ENCODE measurements at regions not wholly inside any gene's neighbourhood (a gene's known extent, or its start where the extent isn't known, plus 50 kb on each side); places are given as distances from the start of the nearest gene placed in this dataset.

DNA sequence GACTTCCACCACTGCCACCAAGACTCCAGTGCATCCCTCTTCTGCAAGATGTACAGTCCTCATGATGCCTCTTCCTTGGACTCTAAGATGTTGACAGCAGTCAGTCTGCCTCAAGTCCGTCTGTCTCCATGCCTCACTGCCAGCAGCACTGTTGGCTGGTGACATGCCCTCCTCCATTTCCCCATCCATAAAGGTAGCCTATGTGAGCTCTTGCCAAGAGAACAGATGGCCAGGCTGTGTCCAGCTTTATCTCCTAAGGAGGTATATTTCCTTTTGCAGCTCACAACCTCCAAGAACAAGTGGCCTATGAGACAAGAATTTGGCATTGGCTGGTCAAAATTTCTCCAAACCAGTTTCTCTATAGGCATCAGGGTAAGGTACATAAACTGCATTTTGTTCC, 149.3 kb upstream of the HNRNPA3 start:
- no peak for DNase-seq (ENCODE audit: low read depth)

DNA sequence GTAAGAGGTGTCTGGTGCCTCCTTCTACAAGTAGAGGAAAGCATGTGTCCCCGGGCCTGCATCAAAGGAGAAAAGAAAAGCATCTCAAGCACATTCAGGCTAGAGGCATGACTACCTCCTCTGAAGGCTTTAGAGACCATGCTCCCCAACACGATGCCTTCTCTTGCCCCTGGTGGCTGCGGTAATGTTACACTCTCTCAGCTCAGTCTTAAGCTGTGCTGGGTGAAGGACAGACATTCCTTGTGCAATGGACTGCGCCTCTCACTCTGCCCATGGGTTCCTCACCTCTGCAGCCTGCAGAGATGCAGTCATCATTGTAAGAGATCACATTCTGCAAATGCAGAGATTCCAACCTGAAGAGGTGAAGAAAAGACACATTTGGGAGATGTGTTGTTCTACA, 148.2 kb upstream of the HNRNPA3 start:
- no peak for DNase-seq (ENCODE audit: low read depth)

DNA sequence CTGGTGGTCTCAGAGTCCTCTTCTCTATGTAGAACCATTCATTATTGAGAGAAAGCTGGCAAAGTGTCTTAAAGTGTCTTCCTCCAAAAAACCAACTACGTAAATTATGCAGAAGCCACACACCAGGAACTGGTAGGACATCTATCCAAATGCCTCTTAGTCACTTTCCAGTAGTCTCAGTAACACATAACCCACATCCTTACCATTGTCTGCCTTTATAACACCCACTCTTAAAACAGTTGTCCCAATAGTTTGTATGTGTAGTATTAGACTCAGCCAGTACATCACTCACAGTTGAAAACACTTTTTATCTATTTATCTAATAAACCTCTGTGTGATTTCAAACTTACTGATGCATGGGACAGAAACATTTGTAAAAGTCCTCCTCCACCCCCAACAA, 143.6 kb upstream of the HNRNPA3 start:
- DNase-seq (ENCODE audit: low read depth), result no peak

- no peak for DNase-seq (ENCODE audit: low read depth)
Measured at GRCh38 chr2:177072090-177072489, 140.5 kb upstream of the HNRNPA3 start.

GRCh38 chr2:177073611-177074010, 139.0 kb upstream of the HNRNPA3 start:
- no peak for DNase-seq (ENCODE audit: low read depth)

GRCh38 chr2:177074099-177074710, 138.4 kb upstream of the HNRNPA3 start:
- no peak for DNase-seq (ENCODE audit: low read depth)

DNA sequence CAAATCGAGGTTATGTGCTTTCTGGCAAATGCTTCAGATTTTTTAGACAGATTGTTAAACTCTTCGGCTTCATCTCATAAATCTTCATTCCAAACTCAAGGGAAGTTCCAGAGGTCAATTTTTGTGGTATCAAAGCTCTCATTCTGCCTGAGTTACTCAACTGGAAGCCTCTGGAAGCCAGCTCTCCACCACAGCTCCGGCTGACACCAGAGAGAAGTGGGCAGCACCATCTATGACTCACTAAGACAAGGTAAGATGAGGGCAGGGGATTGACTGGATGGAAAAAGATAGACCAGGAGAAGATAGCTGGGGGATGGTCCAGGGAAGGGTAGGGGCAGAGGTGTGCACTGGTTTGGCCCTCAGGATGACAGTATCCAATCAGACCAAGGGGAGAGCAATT, 137.3 kb upstream of the HNRNPA3 start:
- no peak for DNase-seq (ENCODE audit: low read depth)

DNA sequence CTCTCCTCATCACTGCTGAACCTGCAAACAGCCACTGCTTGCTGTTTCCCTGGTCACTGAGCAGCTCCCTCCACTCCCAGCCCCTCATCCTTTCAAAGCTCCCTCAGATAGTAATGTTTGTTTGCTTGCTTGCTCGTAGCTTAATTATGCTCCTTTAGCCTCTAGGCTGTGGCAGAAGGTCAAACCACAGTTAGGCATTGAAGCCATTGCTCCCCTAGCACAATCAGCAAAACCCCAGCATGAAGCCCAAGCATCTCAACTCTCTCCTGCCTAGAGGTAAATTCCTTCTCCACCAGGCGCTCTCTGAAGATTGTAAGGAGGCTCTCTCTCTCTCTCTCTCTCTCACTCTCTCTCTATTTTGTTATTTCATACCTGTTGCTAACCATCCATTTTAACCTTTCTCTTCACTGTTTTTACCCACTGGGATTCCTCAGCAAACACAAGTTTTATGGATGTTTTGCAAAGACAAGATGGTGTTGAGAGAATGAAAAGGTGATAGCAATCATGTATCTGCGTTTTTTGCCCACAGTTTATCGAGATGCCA, 135.9 kb upstream of the HNRNPA3 start:
- no peak for DNase-seq (ENCODE audit: low read depth)

- no peak for DNase-seq (ENCODE audit: low read depth)
Measured at GRCh38 chr2:177077778-177078177, 134.8 kb upstream of the HNRNPA3 start.

GRCh38 chr2:177078416-177078815, 134.2 kb upstream of the HNRNPA3 start:
- no peak for DNase-seq (ENCODE audit: low read depth)

DNA sequence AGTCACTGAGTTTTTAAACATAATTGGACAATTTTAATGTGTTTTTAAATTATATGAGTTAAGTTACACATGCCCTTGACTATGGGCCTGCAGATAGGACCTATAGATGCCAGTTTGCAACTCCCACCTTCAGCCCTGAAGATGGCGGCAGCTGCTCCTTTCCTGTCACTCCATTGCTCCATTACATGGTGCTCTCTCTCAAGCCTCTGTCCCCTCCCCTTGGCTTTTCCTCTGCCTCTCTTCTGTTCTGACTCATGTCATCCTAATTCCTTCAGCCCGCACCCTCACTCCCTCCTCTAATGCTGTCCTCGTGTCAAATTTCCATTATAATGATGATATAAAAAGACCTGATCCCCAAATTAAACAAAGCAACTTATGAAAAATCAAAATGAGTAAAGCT, 133.7 kb upstream of the HNRNPA3 start:
- no peak for DNase-seq (ENCODE audit: low read depth)

- DNase-seq (ENCODE audit: low read depth), result no peak
Measured at GRCh38 chr2:177080746-177081284, 131.8 kb upstream of the HNRNPA3 start.

DNA sequence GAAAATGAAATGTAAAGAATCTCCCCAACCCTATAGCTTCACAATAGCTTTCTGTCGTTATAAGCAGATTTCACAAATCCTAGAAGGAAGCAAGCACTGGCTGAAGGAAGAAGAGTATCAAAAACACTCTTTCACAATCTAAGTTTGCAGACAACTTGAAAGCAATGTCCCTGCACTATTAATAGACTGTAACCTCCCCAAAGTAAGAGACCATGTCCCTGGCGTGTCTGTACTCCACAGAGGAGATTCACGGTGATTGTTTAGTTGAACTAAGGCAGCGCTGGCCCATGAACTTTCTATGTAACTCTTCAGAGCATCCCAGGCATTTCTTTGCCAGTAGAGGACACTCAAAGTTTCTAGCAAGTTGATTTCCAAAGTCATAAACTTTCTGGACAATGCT, 128.0 kb upstream of the HNRNPA3 start:
- no peak for DNase-seq (ENCODE audit: low read depth)

- no peak for DNase-seq (ENCODE audit: low read depth)
Measured at GRCh38 chr2:177088529-177088928, 124.1 kb upstream of the HNRNPA3 start.

GRCh38 chr2:177090967-177091366, 121.6 kb upstream of the HNRNPA3 start:
- DNase-seq (ENCODE audit: low read depth), result no peak

DNA sequence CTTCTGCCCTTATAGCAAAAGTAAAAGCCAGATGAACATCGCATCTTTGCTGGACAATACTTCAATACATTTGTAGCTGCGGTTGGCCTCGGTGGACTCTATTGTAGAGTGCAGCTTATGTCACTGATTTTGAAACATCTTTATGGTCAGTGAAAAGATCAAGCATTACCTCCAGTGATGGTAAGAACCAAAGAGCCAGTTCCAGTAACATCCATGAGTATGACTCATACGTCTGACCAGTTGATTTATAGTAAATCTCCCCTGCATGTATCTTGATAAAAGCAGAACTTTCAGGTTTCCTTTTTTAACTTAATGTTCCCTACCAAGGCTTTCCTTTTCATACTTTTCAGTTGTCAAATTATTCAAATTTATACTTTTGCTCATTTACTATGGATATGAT, 119.2 kb upstream of the HNRNPA3 start:
- DNase-seq (ENCODE audit: low read depth), result no peak

DNA sequence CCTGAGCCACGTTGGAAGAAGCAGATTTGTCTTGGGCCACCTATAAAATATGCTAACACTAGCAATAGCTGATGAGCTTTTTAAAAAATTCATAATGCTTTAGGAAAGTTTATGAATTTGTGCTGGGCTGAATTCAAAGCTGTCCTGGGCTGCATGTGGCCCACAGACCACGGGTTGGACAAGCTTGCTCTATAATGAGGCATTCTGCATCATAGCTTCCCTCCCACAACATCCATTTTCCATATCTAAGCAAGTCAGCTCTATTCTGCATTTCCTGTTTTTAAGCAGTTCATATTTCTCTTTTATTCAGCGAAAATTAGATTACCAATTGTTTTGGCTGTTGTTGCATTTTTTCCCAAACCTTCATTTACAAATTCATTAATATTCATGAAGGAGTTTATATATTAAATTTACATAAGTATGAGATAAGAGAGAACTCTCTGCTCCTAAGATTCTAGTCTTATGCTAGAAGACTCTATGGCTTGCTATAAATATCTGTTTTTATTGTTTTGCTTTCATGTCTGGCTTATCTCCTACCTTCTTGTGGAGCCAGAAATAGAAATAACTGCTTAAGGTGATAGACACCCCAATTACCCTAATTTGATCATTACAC, 114.5 kb upstream of the HNRNPA3 start:
- no peak for DNase-seq (ENCODE audit: low read depth)

GRCh38 chr2:177101930-177102329, 110.7 kb upstream of the HNRNPA3 start:
- no peak for DNase-seq (ENCODE audit: low read depth)

DNA sequence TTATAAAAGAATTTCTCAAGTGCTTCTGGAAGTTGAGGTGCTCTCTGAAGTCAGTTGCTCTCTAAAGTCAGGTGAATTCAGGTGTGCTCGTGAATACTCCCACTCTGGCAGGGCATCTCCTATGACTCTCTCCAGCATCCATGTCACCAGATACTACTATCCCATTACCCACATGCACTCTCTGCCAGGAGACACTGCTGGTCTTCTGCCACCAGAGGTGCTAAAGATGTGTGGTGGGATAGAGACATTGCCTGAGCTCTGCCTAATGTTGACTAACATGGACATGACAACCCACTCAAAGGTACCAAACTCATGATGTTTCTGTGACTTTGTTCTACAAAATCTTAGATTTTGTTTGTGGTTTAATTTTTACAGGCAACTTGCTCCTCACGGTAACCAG, 106.4 kb upstream of the HNRNPA3 start:
- no peak for DNase-seq (ENCODE audit: low read depth)

- no peak for DNase-seq (ENCODE audit: low read depth)
Measured at GRCh38 chr2:177108890-177109289, 103.7 kb upstream of the HNRNPA3 start.

GRCh38 chr2:177114712-177115111, 97.9 kb upstream of the HNRNPA3 start:
- DNase-seq (ENCODE audit: low read depth), result no peak

DNA sequence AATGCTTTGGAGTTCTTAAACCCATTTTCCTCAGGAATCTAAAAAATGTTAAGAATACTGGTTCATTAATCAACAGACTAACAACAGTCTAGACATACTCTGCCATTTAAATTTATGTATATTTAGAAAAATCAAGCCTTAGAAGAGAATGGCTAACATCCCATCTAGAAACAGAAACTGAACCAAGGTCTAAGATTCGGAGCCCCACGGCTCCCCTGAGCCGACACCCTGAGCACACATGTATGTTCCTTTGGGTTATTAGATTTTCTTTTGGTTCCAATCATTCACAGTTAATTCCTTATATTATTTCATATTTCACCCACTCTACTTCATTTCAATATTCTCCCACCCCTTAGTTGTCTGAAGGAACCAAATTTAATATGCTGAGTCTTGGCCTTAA, 94.8 kb upstream of the HNRNPA3 start:
- no peak for DNase-seq (ENCODE audit: low read depth)

DNA sequence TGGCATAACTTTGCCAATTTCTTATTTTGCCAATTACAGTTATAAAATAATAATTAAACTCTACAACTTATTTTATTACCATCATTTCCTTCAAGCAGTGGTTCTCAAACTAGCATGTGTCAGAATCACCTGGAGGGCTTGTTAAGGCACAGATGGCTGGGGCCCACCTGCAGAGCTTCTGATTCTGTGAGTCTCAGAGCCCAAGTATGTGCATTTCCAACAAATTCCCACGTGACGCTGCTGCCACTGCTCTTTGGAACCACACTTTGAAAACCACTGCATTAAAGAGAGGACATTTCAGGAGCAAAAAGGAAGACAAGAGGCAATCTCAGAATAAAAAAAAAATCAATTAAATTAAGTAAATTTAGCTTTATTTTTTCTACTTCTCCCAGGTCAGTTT, 94.0 kb upstream of the HNRNPA3 start:
- no peak for DNase-seq (ENCODE audit: low read depth)

DNA sequence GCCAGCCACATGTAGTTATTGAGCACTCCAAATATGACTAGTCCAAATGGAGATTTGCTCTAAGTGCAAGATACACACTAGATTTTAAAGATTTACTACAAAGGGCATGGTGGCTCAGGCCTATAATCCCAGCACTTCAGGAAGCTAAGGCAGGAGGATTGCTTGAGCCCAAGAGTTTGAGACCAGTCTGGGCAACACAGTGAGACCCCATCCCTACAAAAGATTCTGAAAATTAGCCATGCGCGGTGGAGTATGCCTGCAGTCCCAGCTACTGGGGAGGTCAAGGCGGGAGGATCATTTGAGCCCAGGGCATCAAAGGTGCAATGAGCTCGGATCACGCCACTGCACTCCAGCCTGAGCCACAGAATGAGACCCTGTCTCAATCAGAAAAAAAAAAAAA, 93.5 kb upstream of the HNRNPA3 start:
- DNase-seq (ENCODE audit: low read depth), result no peak

Measured in fibroblast of gingiva (primary cell).